AG10803 (cell line): ENCODE measurements at regions not wholly inside any gene's neighbourhood (a gene's known extent, or its start where the extent isn't known, plus 50 kb on each side); places are given as distances from the start of the nearest gene placed in this dataset.

ENCODE experiments used
- DNase-seq: peaks from one replicate; pipeline ENCODE4 v3.0.0; 2010; ENCODE audit warnings: low read depth
- H3K4me3 ChIP-seq: 2 replicates; pipeline ENCODE4 v1.5.1; 2011; ENCODE audit warnings: mild to moderate bottlenecking, low read length, control low read depth
- TF ChIP-seq, protein P1 (sequence below): conservative IDR thresholded peaks from 2 replicates; pipeline ENCODE4 v1.5.1; 2011; ENCODE audit warnings: mild to moderate bottlenecking, low read length, control low read depth, inconsistent platforms

GRCh38 chr6:95286874-95287273, 290.5 kb upstream of the MANEA start:
- no peak overlapping the region for H3K4me3 ChIP-seq
- no peak for DNase-seq
- TF ChIP-seq, protein P1, sequence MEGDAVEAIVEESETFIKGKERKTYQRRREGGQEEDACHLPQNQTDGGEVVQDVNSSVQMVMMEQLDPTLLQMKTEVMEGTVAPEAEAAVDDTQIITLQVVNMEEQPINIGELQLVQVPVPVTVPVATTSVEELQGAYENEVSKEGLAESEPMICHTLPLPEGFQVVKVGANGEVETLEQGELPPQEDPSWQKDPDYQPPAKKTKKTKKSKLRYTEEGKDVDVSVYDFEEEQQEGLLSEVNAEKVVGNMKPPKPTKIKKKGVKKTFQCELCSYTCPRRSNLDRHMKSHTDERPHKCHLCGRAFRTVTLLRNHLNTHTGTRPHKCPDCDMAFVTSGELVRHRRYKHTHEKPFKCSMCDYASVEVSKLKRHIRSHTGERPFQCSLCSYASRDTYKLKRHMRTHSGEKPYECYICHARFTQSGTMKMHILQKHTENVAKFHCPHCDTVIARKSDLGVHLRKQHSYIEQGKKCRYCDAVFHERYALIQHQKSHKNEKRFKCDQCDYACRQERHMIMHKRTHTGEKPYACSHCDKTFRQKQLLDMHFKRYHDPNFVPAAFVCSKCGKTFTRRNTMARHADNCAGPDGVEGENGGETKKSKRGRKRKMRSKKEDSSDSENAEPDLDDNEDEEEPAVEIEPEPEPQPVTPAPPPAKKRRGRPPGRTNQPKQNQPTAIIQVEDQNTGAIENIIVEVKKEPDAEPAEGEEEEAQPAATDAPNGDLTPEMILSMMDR, result no peak

- H3K4me3 ChIP-seq, result no peak overlapping the region
- TF ChIP-seq, protein P1, result no peak
- DNase-seq, result no peak
Observed at GRCh38 chr6:95288251-95288650, 289.1 kb upstream of the MANEA start.

DNA sequence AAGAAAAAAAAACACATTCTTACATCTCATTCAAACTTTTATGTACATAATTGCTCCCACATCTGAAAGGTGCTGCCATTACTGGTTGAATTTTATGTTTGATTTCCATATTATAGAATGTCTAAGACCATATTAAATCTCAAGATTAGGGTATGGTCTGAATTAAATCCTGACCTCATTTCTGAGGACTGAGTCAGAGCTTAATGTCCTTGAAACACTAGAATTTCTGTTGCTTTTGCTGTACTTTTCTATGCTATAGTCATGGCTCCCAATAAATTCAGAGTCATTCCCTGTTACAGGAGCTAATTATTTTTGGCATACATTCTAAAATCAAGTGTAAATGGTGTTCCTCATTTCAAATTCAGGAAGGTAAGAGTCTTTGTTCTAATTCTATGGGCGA, 285.3 kb upstream of the MANEA start:
- H3K4me3 ChIP-seq, result no peak overlapping the region
- TF ChIP-seq, protein P1, result no peak
- DNase-seq, result no peak

GRCh38 chr6:95293257-95293656, 284.1 kb upstream of the MANEA start:
- TF ChIP-seq, protein P1, result no peak
- DNase-seq, result no peak

GRCh38 chr6:95294043-95294442, 283.3 kb upstream of the MANEA start:
- DNase-seq, result no peak
- TF ChIP-seq, protein P1, result no peak
- no peak overlapping the region for H3K4me3 ChIP-seq

More at GRCh38 chr6:95293257-95293656, 284.1 kb upstream of the MANEA start:
- H3K4me3 ChIP-seq, result no peak overlapping the region

- H3K4me3 ChIP-seq, result no peak overlapping the region
- TF ChIP-seq, protein P1, result no peak
- DNase-seq, result no peak
Observed at GRCh38 chr6:95309545-95309944, 267.8 kb upstream of the MANEA start.

DNA sequence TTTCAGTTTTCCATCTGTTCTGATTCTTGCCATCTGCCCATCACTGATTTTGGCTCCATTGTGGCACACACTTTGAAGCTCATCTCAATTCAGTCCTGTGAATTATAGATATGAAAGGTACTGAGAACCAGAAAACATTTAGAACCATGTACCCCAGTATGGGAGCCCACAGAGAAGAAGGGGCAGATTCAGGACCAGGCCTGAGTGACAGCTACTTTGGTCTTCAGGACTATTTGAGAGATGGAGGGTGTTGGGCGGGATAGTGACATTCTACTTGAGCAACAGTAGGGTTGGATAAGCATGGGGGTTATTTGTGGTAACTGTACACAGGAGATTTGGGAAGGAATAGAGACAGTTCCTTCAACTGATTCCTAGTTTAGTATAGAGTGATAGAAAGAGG, 259.2 kb upstream of the MANEA start:
- TF ChIP-seq, protein P1, result no peak
- no peak overlapping the region for H3K4me3 ChIP-seq
- no peak for DNase-seq
